Skin of body (tissue), 1 donor: ENCODE measurements at regions not wholly inside any gene's neighbourhood (a gene's known extent, or its start where the extent isn't known, plus 50 kb on each side); places are given as distances from the start of the nearest gene placed in this dataset.

ENCODE experiments used
- DNase-seq: peaks from one replicate; lab custom pipeline; 2025; lab: John Stamatoyannopoulos, UW

DNA sequence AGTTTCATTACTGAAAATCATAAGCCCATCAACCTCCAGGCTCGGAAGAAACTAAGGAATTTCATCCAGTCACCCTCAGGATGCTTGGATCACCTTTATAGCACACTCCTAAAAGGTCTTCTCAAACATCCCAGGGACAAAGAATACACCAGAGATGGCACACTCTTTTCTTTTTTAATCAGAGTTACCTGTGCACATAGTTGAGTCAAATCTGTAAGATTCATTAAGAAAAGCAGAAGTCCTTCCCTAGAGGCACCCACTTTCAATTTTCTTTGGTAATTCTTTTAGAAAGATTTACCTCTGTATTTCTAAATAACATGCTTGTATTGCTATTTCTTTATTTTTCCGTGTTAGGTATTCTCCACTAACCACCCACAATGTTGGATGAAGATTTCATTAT, 50.6 kb upstream of the IL6 start:
- DNase-seq, result no peak

DNA sequence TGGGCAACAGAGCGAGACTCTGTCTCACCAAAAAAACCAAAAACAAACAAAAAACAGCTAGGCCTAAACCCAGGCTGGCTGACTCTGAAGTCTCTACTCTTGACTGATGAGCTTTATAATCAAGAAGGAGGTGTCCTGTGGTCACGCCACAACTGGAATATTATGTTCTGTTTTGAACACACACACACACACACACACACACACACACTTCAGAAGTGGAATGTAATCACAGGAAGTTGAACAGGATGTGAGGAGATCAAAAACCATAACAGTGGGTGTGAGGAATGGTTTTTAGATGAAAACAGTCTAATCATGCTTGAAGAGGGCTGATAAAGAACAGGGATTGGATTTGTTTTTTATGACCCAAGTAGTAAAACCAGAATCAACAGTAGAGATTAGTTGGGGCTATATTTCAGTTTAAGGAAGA, 51.1 kb upstream of the IL6 start:
- no peak for DNase-seq

DNA sequence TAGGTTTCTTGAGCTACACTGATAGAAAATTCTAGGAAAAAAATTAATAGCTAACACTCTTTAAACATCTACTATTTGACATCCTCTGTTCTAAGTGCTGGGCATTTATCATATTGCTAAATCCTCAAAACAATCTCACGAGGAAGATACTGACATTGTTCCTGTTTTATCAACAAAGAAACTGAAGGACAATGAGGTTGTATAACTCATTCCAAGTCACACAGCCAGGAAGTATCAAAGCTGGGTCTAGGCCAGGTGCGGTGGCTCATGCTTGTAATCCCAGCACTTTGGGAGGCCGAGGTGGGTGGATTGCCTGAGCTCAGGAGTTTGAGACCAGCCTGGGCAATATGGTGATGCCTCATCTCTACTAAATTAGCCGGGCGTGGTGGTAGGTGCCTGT, 51.6 kb upstream of the IL6 start:
- no peak for DNase-seq

DNA sequence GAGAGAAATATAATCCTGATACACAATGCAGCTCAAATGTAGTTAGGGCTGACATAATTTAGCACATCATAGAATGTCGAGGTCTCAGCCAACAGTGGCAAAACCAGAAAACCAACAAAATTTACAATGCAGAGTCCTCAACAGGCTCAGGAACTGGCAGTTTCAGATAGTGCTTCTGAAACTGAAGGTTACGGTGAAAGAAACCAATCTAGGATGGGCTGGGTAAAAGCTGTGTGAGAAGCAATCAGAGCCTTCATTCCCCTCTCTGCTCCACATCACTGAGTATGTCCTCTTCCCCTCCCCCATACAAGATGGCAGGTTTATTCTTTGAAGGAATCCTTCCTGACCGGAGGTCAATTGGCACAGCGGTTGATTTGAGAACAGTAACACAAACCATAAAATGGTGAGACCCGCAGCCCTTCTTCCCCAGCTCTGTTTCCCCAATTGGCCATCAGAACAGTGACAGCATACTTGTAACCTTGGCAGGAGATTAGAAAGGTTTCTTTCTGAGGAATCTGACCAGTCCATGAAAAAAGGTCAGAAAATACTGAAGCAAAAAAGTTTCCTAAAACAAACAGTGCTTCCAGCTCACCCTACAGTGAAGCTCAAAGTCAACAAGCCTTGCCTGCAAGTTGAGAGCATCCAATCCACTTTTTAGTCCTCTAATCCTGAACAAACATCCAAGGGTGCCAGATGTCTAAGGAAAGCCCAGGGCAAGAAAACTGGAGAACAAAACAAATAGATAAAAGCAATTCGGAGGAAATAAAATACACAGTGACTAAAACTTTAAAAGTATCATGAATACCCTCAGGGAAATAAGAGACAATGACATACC, 53.9 kb upstream of the IL6 start:
- no peak for DNase-seq

DNA sequence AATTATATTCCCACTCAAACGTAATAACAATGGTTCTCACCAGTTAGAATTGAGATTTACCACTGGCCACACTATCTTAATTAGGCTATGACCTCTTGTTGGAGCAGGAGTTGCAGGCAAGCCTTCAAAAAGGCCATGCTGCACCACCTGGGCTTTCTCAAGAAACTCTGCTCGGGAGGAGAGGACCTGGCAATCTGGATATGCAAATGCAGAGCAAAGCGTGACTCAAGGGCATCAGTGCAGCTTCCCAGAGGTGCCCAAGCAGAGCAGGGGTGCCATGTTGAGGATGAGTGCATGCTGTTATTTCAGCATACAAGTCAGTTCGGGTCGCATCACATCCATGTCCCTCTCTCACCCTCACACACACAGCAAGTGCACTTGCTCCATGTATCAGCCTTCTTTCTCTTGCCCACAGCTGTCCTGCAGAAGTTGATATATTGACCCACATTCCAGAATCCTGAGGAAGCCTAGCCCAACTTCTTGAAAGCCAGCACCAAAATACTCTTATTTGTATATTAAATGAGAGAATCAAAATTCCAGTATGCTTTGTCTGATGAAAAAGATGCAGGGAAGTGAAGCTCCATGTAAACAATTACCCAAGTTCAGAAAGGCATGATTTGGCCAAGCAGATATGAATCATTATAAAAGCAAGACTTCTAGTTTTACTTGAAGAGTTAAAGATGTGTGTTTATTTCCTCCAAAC, 55.7 kb upstream of the IL6 start:
- DNase-seq, result no peak

DNA sequence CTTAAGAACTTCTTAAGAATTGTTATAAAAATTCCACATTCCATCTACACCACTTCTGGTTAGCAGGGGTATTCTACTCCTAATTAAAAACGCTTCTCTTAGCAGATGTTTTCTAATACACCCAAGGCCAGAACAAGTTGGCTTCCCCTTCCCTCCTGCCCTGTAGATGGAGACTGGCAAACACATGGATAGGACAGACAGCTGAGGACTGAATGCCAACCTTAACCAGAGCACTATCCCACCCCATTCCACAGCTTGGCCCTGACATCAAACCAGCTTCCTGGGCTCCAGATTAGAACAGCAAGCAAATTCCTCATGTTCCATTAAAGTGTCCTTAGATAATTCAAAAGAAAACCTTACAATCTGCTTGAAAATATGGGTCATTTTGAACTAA, 56.6 kb upstream of the IL6 start:
- no peak for DNase-seq

DNA sequence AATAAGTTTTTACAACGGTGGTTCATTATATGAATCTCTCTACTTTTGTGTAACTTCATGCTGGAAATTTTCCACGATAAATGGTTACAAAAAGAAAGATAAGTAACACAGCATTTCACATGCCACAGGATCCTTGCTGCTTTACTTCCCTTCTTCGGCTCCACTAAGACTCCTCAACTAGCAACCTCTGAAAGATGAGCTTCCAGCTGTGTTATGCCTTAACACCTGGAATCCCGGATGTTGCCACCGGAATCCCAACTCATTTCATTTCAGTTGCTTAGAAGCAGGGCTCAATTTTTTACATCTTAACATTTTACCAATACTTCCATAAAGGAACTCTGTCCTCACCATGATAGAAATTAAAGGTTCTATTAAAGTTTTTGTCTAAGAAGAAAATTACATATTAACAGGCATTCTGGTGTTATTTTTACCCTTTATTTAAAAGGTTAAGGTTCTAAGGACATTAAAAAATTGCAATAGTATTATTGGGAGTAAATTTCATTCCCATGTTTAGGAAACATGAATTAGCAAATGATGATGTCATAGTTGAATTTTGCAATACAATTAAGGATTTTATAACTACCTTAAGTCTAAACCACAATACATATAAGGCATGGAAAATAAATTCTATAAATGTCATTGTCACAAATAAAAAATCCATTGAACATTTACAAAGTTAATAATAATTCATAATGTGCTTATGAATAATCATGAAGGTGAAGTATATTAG, 57.1 kb upstream of the IL6 start:
- no peak for DNase-seq

DNA sequence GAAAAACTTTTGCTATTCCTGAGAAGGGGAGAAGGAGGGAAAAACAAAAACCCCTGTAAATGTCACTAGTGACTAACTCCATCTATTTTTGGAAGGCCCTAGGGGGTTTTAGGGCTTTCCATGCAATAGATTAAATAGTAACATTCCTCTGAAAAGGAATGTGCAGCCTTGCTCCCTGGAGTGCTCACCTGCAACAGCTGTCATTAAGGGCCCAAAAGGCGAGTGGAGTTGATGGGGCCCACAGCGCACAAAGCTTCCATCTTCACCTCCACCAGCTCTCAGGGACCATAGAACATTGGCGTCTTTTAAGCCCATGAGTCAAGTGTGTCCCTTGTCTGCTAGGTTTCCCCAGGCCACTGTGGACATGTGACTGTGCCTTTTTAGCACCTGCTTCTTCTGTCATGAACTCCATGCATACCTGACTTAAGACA, 58.0 kb upstream of the IL6 start:
- DNase-seq, result no peak

DNA sequence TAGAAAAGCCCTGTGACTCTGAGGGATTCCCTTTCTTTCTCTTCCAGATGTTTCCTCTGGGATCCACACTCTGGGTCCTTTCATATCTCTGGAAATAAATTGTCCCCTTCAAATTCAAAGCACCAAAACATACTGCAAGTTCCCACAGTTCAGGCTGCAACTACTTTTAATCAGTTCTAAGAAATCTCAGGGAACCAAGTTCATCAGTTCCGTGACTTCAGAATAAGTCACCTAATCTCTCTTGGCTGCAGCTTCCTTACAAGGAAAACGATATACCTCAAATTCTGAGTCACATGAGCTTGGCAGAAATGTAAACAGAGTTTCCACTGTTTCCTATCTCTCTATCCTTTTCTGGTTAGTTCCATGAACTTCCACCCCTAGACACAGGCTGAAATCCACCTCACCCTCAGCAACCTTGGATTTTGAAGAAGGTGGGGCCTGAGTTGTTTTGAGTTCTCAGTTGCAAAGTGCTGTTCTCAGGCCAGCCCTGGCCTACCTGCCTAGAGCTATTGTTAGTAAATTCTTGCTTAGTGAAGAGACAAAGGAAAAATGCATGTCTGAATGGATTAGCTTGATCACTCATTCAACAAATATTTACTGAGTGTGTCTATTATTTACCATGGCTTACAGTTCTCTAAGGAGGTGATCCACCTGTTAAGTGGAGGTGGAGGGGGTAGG, 59.3 kb upstream of the IL6 start:
- no peak for DNase-seq

DNA sequence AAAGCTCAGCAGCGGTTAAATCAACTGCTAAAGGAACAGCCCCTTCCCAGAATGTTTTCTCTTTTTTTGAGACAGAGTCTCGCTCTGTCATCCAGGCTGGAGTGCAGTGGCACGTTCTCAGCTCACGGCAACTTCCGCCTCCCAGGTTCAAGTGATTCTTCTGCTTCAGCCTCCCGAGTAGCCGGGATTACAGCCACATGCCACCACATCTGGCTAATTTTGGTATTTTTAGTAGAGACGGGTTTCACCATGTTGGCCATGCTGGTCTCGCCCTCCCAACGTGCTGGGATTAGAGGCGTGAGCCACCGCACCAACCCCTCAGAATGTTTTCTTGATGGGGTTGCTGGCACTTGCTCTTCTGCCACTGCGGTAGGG, 59.8 kb upstream of the IL6 start:
- no peak for DNase-seq

DNA sequence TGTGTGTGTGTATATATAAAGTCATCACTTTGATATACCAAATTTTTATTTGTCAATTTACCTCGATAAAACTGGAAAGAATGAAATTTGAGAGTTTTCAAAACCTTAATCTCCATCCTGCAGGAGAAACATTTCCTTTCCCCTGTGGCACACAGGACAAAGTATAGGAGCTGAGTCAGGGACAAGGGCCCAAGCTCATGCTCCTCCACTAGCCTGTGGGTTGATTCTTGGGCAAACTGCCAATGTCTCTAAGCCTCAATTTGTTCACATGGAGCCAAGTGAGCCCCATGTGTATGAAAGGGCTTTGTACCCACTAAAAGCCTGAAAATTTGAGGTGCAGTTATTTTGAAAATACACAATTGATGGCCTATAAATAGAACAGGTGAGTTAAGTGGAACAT, 60.3 kb upstream of the IL6 start:
- no peak for DNase-seq

DNA sequence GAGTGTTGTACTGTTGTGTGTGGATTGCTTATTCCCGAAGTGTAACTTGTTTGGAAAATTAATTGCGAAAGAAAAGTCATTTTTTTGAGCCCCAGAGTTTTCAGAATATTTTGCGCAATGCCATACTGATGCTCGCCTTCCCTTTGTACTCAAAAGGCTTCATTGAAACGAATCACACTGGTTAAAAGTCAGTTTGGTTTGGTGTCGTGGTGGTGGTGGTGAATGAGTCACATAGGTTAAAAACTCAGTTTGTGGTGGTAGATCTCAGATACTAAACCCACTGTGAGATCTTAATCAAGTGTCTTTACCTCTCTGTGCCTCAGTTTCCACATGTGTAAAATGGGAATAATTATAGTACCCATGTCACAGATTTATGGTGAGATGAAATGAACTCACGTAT, 61.1 kb upstream of the IL6 start:
- DNase-seq, result no peak

DNA sequence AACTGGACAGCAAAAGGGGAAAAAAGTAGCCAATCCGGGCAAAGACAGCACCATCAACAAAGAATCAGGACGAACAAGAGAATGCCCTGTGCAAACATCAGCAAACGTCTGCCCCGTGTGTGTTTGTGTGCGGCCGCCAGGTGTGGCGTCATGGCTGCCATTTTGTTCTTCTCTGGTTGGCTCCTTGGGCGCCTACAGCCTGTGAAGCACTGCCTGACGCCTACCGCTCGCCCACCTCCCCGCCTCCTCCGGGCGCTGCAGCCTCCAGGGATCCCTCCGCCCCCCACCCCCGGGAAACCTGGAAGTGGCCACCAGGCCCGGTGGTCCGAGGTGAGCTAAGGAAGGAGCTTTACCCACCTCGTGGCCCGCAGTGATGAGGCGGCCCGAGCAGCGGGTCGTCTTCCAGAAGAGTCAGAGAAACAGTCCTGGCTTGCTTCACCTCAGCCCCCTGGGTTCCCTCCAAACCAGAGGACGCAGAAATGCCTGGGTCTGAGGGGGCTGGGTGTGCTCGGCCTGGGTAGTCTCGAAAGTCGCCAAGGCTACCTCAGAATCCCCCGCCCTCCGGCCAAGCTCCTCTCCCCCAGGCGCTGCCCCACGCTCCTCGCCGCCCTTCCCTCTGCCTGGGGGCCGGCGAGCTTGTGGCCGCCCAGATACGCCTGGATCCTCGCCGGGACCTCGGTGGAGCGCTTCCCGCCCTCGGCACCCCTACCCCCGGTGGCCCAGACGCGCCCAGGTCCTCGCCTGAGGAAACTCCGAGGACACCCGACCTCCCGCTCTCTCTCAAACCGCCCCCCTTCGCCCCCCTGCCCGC, 61.8 kb upstream of the IL6 start:
- DNase-seq, result no peak

DNA sequence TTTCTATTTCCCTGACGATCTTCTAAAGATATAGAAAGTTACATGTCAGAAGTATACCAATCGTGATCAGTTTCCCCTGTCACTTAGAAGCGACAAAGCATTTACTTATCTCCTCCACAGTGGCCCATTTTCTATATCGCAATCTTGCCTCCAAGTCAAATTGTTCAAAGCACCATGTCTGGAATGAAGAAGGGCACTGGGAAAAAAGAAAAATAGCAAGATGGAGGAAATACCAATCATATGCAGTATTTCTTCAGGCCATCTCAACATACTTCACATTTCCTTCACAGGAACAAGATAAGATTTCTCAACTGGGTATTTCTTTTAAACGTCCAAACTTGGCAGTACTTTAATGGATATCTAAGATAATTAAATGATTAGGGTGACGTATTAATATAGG, 63.3 kb upstream of the IL6 start:
- no peak for DNase-seq

DNA sequence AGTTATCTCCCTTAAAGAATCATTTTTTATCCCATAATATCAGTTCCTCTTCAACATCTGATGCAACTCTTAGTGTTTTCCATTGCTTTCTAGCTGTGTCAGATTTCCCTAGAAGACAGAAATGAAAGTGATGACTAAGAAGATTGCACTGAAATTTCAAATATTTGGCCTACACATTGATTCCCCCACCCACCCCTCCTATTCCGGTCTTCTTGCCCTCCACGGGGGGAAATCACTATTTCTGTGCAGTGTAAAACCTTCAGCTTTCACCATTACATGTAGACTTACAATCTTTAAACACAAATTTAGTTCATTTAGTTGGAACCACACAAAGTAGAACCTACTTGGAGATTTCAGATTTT, 63.7 kb upstream of the IL6 start:
- no peak for DNase-seq

DNA sequence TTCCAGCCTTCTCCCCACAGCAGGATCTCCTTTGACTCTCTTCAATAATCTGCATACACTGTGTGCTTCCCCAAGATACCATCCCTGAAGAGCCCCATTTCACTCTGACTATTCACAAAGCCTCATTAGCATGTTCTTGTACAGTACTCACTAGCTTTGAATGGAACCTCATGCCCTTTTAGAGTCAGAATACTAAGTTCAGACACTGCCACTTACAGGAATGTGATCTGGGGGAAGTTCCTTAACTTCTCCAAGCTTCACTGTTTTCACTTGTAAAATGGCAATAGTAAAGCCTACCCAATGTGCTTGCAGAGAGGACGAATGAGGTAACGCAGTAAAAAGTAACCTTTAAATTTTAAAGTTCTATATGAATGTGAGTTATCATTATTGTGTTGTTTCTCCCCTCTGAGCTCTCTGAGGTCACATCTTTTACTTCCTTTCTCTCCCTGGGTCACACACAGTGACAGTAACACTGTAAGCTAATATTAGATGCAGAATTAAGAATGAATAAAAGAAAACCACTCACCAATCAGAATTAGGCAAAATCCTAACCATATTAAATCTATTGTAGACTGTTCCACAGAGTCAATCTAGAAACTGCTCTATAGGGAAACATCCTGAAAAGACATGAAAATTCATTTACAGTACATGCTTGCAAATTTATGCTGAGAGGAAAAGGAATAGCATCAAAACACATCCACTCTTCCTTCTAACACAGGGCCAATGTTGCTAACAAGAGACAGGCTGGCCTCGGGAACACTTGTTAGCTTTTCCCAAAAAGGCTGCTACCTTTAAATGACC, 64.2 kb upstream of the IL6 start:
- no peak for DNase-seq

DNA sequence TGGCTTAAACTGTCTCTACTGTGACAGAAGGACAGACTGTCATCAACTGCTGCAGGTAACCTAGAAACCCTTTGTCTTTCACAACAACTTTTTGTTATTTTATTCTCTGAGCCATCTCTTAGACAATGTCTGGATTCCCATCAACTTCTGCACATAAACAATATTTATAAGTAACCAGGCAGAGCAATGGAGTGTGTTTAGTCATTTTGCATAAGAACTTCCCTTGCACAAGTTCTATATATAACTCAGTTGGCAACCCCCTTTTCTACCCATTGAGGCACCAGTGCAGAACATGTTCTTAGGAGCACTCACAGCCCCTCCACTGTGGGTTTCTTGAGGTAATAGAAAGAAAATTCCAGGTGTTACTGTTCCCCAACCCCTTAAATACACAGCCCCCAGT, 65.0 kb upstream of the IL6 start:
- no peak for DNase-seq

DNA sequence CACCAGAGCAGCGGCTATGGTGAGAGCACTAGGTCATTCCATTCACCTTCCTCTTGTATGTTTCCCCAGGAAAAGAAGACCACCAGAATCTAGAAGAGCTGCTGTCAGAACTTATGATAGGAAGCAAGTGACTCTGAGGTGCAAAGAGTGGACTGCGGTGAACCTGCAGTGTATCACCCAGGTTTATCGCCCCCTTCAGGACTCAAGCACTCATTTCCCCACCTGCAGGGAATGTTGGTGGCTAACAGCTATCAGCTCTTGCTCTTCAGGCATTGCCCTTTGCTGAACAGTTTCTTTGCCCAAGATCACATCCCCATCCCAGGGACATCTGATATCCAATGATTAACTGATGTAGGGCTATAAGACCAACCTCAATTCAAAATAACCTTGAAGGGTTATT, 66.3 kb upstream of the IL6 start:
- no peak for DNase-seq

DNA sequence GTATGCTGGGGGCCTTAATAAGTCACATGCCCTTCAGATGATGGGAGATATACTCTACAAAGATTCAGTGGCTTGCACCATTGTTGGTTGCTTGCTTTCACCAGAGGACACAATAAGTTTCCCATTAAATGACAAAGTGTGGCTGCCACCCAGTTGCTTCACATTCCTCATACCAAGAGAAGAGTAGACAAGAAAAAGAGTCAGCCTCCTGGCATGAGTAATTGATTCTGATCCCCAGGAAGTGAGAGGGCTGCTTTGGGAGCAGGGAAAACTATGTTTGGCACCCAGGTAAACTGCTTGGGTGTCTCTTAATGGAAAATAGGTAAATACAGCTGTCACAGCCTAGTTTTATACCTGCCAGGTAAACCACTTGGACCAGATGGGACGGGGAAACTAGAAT, 66.7 kb upstream of the IL6 start:
- DNase-seq, result no peak

DNA sequence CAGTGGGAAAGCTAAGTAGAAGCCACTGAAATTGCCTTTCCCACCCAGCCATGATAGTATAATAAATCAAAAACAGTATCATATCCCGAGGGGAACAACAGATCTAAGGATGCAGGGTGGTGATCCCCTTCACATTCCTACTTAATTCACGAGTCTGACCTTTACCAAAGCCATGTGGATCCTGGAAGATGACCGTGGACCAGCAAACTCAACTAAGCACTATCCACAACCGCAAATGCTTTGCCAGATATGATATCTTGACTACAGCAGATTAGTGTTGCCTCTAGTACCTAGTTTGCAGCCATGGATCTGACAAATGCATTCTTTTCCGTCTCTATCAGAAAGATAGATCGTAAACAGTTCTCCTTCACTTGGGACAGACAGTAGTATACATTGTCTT, 67.3 kb upstream of the IL6 start:
- DNase-seq, result no peak
